Trophoblast cell (in vitro differentiated cells and primary cell): ENCODE measurements at regions not wholly inside any gene's neighbourhood (a gene's known extent, or its start where the extent isn't known, plus 50 kb on each side); places are given as distances from the start of the nearest gene placed in this dataset.

ENCODE experiments used
- DNase-seq, 2 donors: peaks; one replicate each; pipeline ENCODE4 v3.0.0-alpha.2; 2016
- H2AFZ ChIP-seq: 2 replicates; pipeline ENCODE4 v1.6.1; 2013; ENCODE audit warnings: low read length, moderate library complexity, mild to moderate bottlenecking; ENCODE audit not compliant: insufficient read depth, poor library complexity
- H2AK5ac ChIP-seq: 2 replicates; pipeline ENCODE4 v1.6.1; 2013; ENCODE audit warnings: mild to moderate bottlenecking, low read length
- H2BK120ac ChIP-seq: 2 replicates; pipeline ENCODE4 v1.6.1; 2013; ENCODE audit warnings: low read length, mild to moderate bottlenecking, moderate library complexity; ENCODE audit not compliant: insufficient read depth, poor library complexity
- H2BK12ac ChIP-seq: 2 replicates; pipeline ENCODE4 v1.6.1; 2013; ENCODE audit warnings: mild to moderate bottlenecking, low read length, moderate library complexity
- H2BK5ac ChIP-seq: 2 replicates; pipeline ENCODE4 v1.6.1; 2013; ENCODE audit warnings: low read length, low read depth, moderate library complexity, mild to moderate bottlenecking; ENCODE audit not compliant: poor library complexity
- H3K14ac ChIP-seq: 2 replicates; pipeline ENCODE4 v1.6.1; 2013; ENCODE audit warnings: mild to moderate bottlenecking, low read length
- H3K18ac ChIP-seq: 2 replicates; pipeline ENCODE4 v1.6.1; 2013; ENCODE audit warnings: mild to moderate bottlenecking, low read length
- H3K23ac ChIP-seq: 2 replicates; pipeline ENCODE4 v1.6.1; 2013; ENCODE audit warnings: low read length
- H3K27ac ChIP-seq: 2 replicates; pipeline ENCODE4 v1.5.1; 2013; ENCODE audit warnings: low read depth, mild to moderate bottlenecking, inconsistent platforms, low read length, moderate library complexity
- H3K27me3 ChIP-seq: 2 replicates; pipeline ENCODE4 v1.6.1; 2013; ENCODE audit warnings: inconsistent platforms, mild to moderate bottlenecking, low read length, moderate library complexity; ENCODE audit not compliant: insufficient read depth
- H3K36me3 ChIP-seq, 2 experiments: 1 replicate in 1 of 2; 2 replicates in 1 of 2; pipeline ENCODE4 v1.6.1; 2013; ENCODE audit warnings: low read length in 2 of 2, mild to moderate bottlenecking in 2 of 2, moderate library complexity in 1 of 2; ENCODE audit not compliant: insufficient read depth in 2 of 2, control insufficient read depth in 1 of 2
- H3K4ac ChIP-seq: 2 replicates; pipeline ENCODE4 v1.6.1; 2013; ENCODE audit warnings: low read depth, mild to moderate bottlenecking, low read length, moderate library complexity
- H3K4me1 ChIP-seq, 2 experiments: 1 replicate in 1 of 2; 2 replicates in 1 of 2; pipeline ENCODE4 v1.6.1; 2013; ENCODE audit warnings: low read length in 2 of 2, mild to moderate bottlenecking in 2 of 2, moderate library complexity in 1 of 2; ENCODE audit not compliant: insufficient read depth in 2 of 2, control insufficient read depth in 1 of 2
- H3K4me2 ChIP-seq: 2 replicates; pipeline ENCODE4 v1.6.1; 2013; ENCODE audit warnings: inconsistent platforms, mild to moderate bottlenecking, low read length, moderate library complexity
- H3K4me3 ChIP-seq: 2 replicates; pipeline ENCODE4 v1.5.1; 2013; ENCODE audit warnings: mild to moderate bottlenecking, low read depth, low read length, inconsistent platforms
- H3K79me1 ChIP-seq: one replicate; pipeline ENCODE4 v1.6.1; 2013; ENCODE audit warnings: low read length
- H3K79me2 ChIP-seq: 2 replicates; pipeline ENCODE4 v1.6.1; 2013; ENCODE audit warnings: low read length, mild to moderate bottlenecking; ENCODE audit not compliant: control insufficient read depth, insufficient read depth, poor library complexity
- H3K9ac ChIP-seq: 2 replicates; pipeline ENCODE4 v1.6.1; 2013; ENCODE audit warnings: mild to moderate bottlenecking, low read length
- H3K9me3 ChIP-seq: 2 replicates; pipeline ENCODE4 v1.6.1; 2013; ENCODE audit warnings: low read depth, mild to moderate bottlenecking, control low read depth, inconsistent platforms, low read length; ENCODE audit not compliant: insufficient read depth
- H4K12ac ChIP-seq: 2 replicates; pipeline ENCODE4 v1.6.1; 2013; ENCODE audit warnings: low read depth, mild to moderate bottlenecking, low read length, moderate library complexity
- H4K8ac ChIP-seq: 2 replicates; pipeline ENCODE4 v1.6.1; 2013; ENCODE audit warnings: low read depth, mild to moderate bottlenecking, low read length, moderate library complexity
- H4K91ac ChIP-seq: one replicate; pipeline ENCODE4 v1.6.1; 2013; ENCODE audit warnings: low read depth, mild to moderate bottlenecking, low read length, moderate library complexity
- WGBS: extraction: QIAGEN DNeasy Blood & Tissue Kit; methylation state at CpG from one replicate; pipeline ENCODE4 v1.1.7; 2013; ENCODE audit warnings: missing lambda C conversion rate; ENCODE audit not compliant: insufficient read length, insufficient coverage; ENCODE audit errors: extremely low coverage; 5-methylcytosine and 5-hydroxymethylcytosine counted together

GRCh38 chr22:47439643-47440265, 677.3 kb downstream of the TBC1D22A start:
- H3K4me1 ChIP-seq, result no peaks in the 10 kb centered on the region
- H4K8ac ChIP-seq, result no peak overlapping the region
- no peak overlapping the region for H3K4me2 ChIP-seq
- no peaks in the 10 kb centered on the region for H3K36me3 ChIP-seq
- H3K18ac ChIP-seq, result no peak overlapping the region
- no peaks in the 10 kb centered on the region for H3K27me3 ChIP-seq
- no peak overlapping the region for H2AFZ ChIP-seq
- peaks cover 50% of the 10 kb centered on the region for H3K9me3 ChIP-seq
- H2BK5ac ChIP-seq, result no peak overlapping the region
- no peak overlapping the region for H2BK120ac ChIP-seq
- no peak overlapping the region for H3K23ac ChIP-seq
- no peaks in the 10 kb centered on the region for H3K79me2 ChIP-seq
- no peaks in the 10 kb centered on the region for H3K79me1 ChIP-seq
- no CpG with 5 or more reads among the region's 17 CpGs for WGBS
- DNase-seq, result no peak
- no peak overlapping the region for H2AK5ac ChIP-seq
- no peak overlapping the region for H3K14ac ChIP-seq
- H2BK12ac ChIP-seq, result no peak overlapping the region
- no peak overlapping the region for H4K91ac ChIP-seq
- no peak overlapping the region for H3K4me3 ChIP-seq
- H3K27ac ChIP-seq, result no peak overlapping the region
- no peak overlapping the region for H3K9ac ChIP-seq
- no peak overlapping the region for H4K12ac ChIP-seq
- H3K4ac ChIP-seq, result no peak overlapping the region

- Histone ChIP-seq H3K23ac (no peak overlapping the region), H2BK5ac (no peak overlapping the region), H3K27ac (no peak overlapping the region), H3K27me3 (no peaks in the 10 kb centered on the region), H3K4me3 (no peak overlapping the region), H4K8ac (no peak overlapping the region), H2AK5ac (no peak overlapping the region), H3K9me3 (peaks cover 47% of the 10 kb centered on the region), H2AFZ (no peak overlapping the region), H3K9ac (no peak overlapping the region), H3K4me2 (no peak overlapping the region), H3K79me1 (no peaks in the 10 kb centered on the region), H3K4ac (no peak overlapping the region), H2BK12ac (no peak overlapping the region), H3K36me3 (no peaks in the 10 kb centered on the region), H4K12ac (no peak overlapping the region), H3K79me2 (no peaks in the 10 kb centered on the region), H3K4me1 (no peaks in the 10 kb centered on the region), H4K91ac (no peak overlapping the region), H2BK120ac (no peak overlapping the region), H3K14ac (no peak overlapping the region), H3K18ac (no peak overlapping the region)
- no CpG with 5 or more reads among the region's 3 CpGs for WGBS
- no peak for DNase-seq
These were observed 675.2 kb downstream of the TBC1D22A start for GRCh38 chr22:47437636-47438035.

GRCh38 chr22:47437110-47437509, 674.7 kb downstream of the TBC1D22A start:
- no peak overlapping the region for H2BK12ac ChIP-seq
- H3K9ac ChIP-seq, result no peak overlapping the region
- peaks cover 45% of the 10 kb centered on the region for H3K9me3 ChIP-seq
- no peaks in the 10 kb centered on the region for H3K4me1 ChIP-seq
- no CpG with 5 or more reads among the region's 2 CpGs for WGBS
- H3K14ac ChIP-seq, result no peak overlapping the region
- DNase-seq, result no peak
- H4K12ac ChIP-seq, result no peak overlapping the region
- H3K4ac ChIP-seq, result no peak overlapping the region
- no peak overlapping the region for H3K4me2 ChIP-seq
- no peak overlapping the region for H3K18ac ChIP-seq
- no peak overlapping the region for H2BK120ac ChIP-seq
- H4K8ac ChIP-seq, result no peak overlapping the region
- no peak overlapping the region for H4K91ac ChIP-seq
- no peaks in the 10 kb centered on the region for H3K27me3 ChIP-seq
- no peak overlapping the region for H3K4me3 ChIP-seq
- no peak overlapping the region for H2AK5ac ChIP-seq
- no peaks in the 10 kb centered on the region for H3K79me1 ChIP-seq
- no peak overlapping the region for H2AFZ ChIP-seq
- H3K23ac ChIP-seq, result no peak overlapping the region
- H2BK5ac ChIP-seq, result no peak overlapping the region
- no peaks in the 10 kb centered on the region for H3K79me2 ChIP-seq
- no peak overlapping the region for H3K27ac ChIP-seq
- no peaks in the 10 kb centered on the region for H3K36me3 ChIP-seq

GRCh38 chr22:47435826-47436225, 673.4 kb downstream of the TBC1D22A start:
- Histone ChIP-seq H2BK120ac (no peak overlapping the region), H3K4me3 (no peak overlapping the region), H3K23ac (no peak overlapping the region), H2BK12ac (no peak overlapping the region), H2AFZ (no peak overlapping the region), H4K91ac (no peak overlapping the region), H3K14ac (no peak overlapping the region), H3K79me1 (no peaks in the 10 kb centered on the region), H3K9me3 (peaks cover 37% of the 10 kb centered on the region), H3K36me3 (no peaks in the 10 kb centered on the region), H4K12ac (no peak overlapping the region), H2BK5ac (no peak overlapping the region), H3K27me3 (no peaks in the 10 kb centered on the region), H3K4me2 (no peak overlapping the region), H3K27ac (no peak overlapping the region), H3K79me2 (no peaks in the 10 kb centered on the region), H3K9ac (no peak overlapping the region), H2AK5ac (no peak overlapping the region), H3K4me1 (no peaks in the 10 kb centered on the region), H3K4ac (no peak overlapping the region), H4K8ac (no peak overlapping the region), H3K18ac (no peak overlapping the region)
- WGBS, result no CpG with 5 or more reads among the region's 7 CpGs
- DNase-seq, result no peak
